SH-SY5Y (cell line): ENCODE measurements at regions not wholly inside any gene's neighbourhood (a gene's known extent, or its start where the extent isn't known, plus 50 kb on each side); places are given as distances from the start of the nearest gene placed in this dataset.

Experiments used
- GATA2 ChIP-seq: IDR thresholded peaks from 2 replicates; pipeline ENCODE4 v1.6.1; 2011; ENCODE audit warnings: mild to moderate bottlenecking, low read depth, low read length
- GATA3 ChIP-seq: IDR thresholded peaks from 2 replicates; pipeline ENCODE4 v1.6.1; 2011; ENCODE audit warnings: low read depth, mild to moderate bottlenecking, low read length, moderate library complexity

GRCh38 chr13:21318891-21319532 is 140.1 kb downstream of the ZDHHC20 start:
- TF ChIP-seq GATA2 (no peak), GATA3 (no peak)

- no peak for TF ChIP-seq GATA3
- TF ChIP-seq GATA2: no peak
Observed at GRCh38 chr13:21319869-21320641, 139.0 kb downstream of the ZDHHC20 start.

GRCh38 chr13:21320642-21321034 is 138.5 kb downstream of the ZDHHC20 start:
- TF ChIP-seq GATA3 (no peak), GATA2 (no peak)

- TF ChIP-seq GATA3 (no peak), GATA2 (no peak)
Observed at GRCh38 chr13:21321269-21321668, 137.8 kb downstream of the ZDHHC20 start.

GRCh38 chr13:21322327-21322965 is 136.7 kb downstream of the ZDHHC20 start:
- TF ChIP-seq GATA3: no peak
- TF ChIP-seq GATA2: no peak
